RPMI7951 (cell line): ENCODE measurements at regions not wholly inside any gene's neighbourhood (a gene's known extent, or its start where the extent isn't known, plus 50 kb on each side); places are given as distances from the start of the nearest gene placed in this dataset.

ENCODE experiments used
- DNase-seq: peaks from one replicate; pipeline ENCODE4 v3.0.0-alpha.2; 2012; ENCODE audit warnings: low read depth

GRCh38 chr6:133184798-133185372 lies 56.3 kb upstream of the EYA4 start:
- peak; percentile 3 for DNase-seq

DNA sequence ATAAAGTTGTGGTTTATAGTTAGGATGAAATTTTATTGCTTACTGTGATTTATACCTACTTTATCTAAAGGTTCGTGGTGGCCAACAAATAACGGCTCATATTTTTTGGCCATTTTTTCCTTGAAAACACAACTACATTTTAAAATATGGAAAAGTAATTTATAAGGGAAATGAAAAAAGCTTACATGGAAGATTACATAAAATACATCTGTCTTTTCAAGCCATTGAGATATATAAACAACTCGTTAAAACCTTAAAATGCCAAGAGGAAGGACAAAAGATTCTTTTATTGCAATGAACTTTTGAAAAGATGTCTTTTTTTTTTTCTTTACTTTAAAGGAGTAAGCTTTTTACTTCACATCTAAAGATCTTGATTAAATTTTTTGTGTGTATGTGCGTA lies 55.4 kb upstream of the EYA4 start:
- no peak for DNase-seq

- no peak for DNase-seq
These were observed 54.0 kb upstream of the EYA4 start for GRCh38 chr6:133187114-133187513.

GRCh38 chr6:133187657-133188453 lies 53.3 kb upstream of the EYA4 start:
- peak; percentile 3 for DNase-seq

DNA sequence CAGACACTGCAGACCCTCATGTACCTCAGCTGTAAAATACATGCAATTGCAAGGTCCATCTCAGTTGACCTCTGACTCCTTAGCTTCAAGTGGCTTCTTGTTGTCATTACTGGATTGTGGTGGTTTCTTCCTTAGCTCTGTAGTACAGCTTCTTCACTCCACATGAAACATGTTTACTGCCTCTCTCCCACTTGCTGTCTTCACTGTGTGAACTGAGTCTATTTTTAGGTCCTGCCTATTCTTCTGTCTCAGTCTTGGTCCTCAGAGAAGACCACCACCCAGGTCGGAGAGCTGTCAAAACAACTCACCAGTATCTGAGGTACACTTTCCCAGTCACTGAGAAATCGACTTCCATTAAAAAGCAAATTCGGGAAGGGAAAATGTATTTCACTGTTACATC lies 50.2 kb upstream of the EYA4 start:
- DNase-seq = no peak

- DNase-seq = no peak
These were observed 49.8 kb upstream of the EYA4 start for GRCh38 chr6:133191323-133191722.
